Mesendoderm (in vitro differentiated cells): ENCODE measurements at regions not wholly inside any gene's neighbourhood (a gene's known extent, or its start where the extent isn't known, plus 50 kb on each side); places are given as distances from the start of the nearest gene placed in this dataset.

Experiments
- DNase-seq: peaks from one replicate; pipeline ENCODE4 v3.0.0; 2013
- H2AK5ac ChIP-seq: 2 replicates; pipeline ENCODE4 v1.6.1; 2013; ENCODE audit warnings: low read length, inconsistent platforms
- H2BK120ac ChIP-seq: 2 replicates; pipeline ENCODE4 v1.6.1; 2013; ENCODE audit warnings: low read depth, mild to moderate bottlenecking, low read length, moderate library complexity, mixed read lengths
- H2BK15ac ChIP-seq: replicated peaks from 2 replicates; pipeline ENCODE4 v1.6.1; 2013; ENCODE audit warnings: low read depth, mild to moderate bottlenecking, moderate library complexity
- H2BK5ac ChIP-seq: 2 replicates; pipeline ENCODE4 v1.6.1; 2013; ENCODE audit warnings: low read length, inconsistent platforms
- H3K18ac ChIP-seq: 2 replicates; pipeline ENCODE4 v1.6.1; 2013; ENCODE audit warnings: mild to moderate bottlenecking, low read length, mixed read lengths
- H3K23ac ChIP-seq: one replicate; pipeline ENCODE4 v1.6.1; 2013; ENCODE audit warnings: low read length
- H3K27ac ChIP-seq: 2 replicates; pipeline ENCODE4 v1.5.1; 2013; ENCODE audit warnings: low read depth, mild to moderate bottlenecking, inconsistent platforms, low read length, moderate library complexity
- H3K27me3 ChIP-seq: 2 replicates; pipeline ENCODE4 v1.6.1; 2013; ENCODE audit warnings: low read length, control low read depth, mild to moderate bottlenecking, inconsistent platforms; ENCODE audit not compliant: insufficient read depth, poor library complexity
- H3K36me3 ChIP-seq: 2 replicates; pipeline ENCODE4 v1.6.1; 2013; ENCODE audit warnings: low read length, inconsistent platforms; ENCODE audit not compliant: control insufficient read depth, insufficient read depth
- H3K4ac ChIP-seq: one replicate; pipeline ENCODE4 v1.6.1; 2013; ENCODE audit warnings: low read depth, mild to moderate bottlenecking, low read length, moderate library complexity
- H3K4me1 ChIP-seq: 2 replicates; pipeline ENCODE4 v1.6.1; 2013; ENCODE audit warnings: low read depth, low read length, inconsistent platforms; ENCODE audit not compliant: control insufficient read depth
- H3K4me2 ChIP-seq: 2 replicates; pipeline ENCODE4 v1.6.1; 2013; ENCODE audit warnings: low read length
- H3K4me3 ChIP-seq: 2 replicates; pipeline ENCODE4 v1.5.1; 2013; ENCODE audit warnings: mild to moderate bottlenecking, low read length
- H3K56ac ChIP-seq: one replicate; pipeline ENCODE4 v1.6.1; 2013; ENCODE audit warnings: low read length
- H3K79me1 ChIP-seq: 2 replicates; pipeline ENCODE4 v1.6.1; 2013; ENCODE audit warnings: low read length, inconsistent platforms
- H3K79me2 ChIP-seq: 2 replicates; pipeline ENCODE4 v1.6.1; 2013; ENCODE audit warnings: mild to moderate bottlenecking, low read length; ENCODE audit not compliant: control insufficient read depth, insufficient read depth
- H3K9ac ChIP-seq: 2 replicates; pipeline ENCODE4 v1.6.1; 2013; ENCODE audit warnings: low read length, inconsistent platforms
- H4K5ac ChIP-seq: one replicate; pipeline ENCODE4 v1.6.1; 2013; ENCODE audit warnings: low read length
- H4K8ac ChIP-seq: one replicate; pipeline ENCODE4 v1.6.1; 2013; ENCODE audit warnings: low read depth, mild to moderate bottlenecking, control low read depth, low read length, moderate library complexity
- WGBS: extraction: QIAGEN DNeasy Blood & Tissue Kit; methylation state at CpG from one replicate; pipeline ENCODE4 v1.1.7; 2013; ENCODE audit warnings: low lambda C conversion rate, missing lambda C conversion rate; ENCODE audit not compliant: insufficient coverage; ENCODE audit errors: extremely low coverage; 5-methylcytosine and 5-hydroxymethylcytosine counted together

DNA sequence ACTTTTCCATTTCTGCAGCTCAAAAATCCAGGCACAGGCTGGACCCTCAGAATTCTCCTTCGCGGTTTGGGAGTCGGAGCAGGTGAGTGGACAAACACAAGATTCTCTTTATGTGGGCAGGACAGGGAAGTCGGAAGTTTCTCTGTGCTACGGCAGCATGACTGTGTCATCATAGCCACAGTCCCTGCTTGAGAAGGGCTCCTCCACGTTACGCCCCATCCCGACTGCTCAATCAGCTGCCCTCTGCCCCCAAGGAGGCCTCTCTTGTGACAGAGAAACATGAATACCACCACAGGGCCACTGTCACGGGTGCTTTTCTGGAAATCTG is 89.0 kb upstream of the SHISAL1 start:
- Histone ChIP-seq H3K18ac (no peak overlapping the region), H3K79me1 (no peaks in the 10 kb centered on the region), H3K4me2 (no peak overlapping the region), H3K27me3 (no peaks in the 10 kb centered on the region), H3K4me3 (no peak overlapping the region), H2AK5ac (no peak overlapping the region), H4K5ac (no peak overlapping the region), H3K56ac (no peak overlapping the region), H3K23ac (no peak overlapping the region), H2BK15ac (no peak overlapping the region), H3K9ac (no peak overlapping the region), H3K36me3 (no peaks in the 10 kb centered on the region), H3K4me1 (no peaks in the 10 kb centered on the region), H2BK120ac (no peak overlapping the region), H2BK5ac (no peak overlapping the region), H3K79me2 (no peaks in the 10 kb centered on the region), H3K4ac (no peak overlapping the region), H4K8ac (no peak overlapping the region), H3K27ac (no peak overlapping the region)
- no CpG with 5 or more reads among the region's 9 CpGs for WGBS
- DNase-seq = no peak

DNA sequence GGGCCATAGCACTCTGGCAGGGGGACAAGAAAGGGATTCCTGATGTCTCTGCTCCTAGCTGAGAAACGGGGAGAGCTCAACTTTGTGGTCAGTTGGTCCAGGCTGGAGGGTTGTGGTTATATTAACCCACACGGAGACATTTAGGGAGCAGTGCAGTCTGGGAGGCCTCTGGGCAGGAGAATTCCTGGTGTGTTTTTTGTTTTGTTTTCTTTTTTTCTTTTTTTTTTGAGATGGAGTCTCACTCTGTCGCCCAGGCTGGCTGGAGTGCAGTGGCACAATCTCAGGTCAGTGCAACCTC is 88.0 kb upstream of the SHISAL1 start:
- H4K5ac ChIP-seq = no peak overlapping the region
- no CpG with 5 or more reads among the region's 3 CpGs for WGBS
- DNase-seq = no peak
- no peak overlapping the region for H3K9ac ChIP-seq
- no peak overlapping the region for H2BK5ac ChIP-seq
- H3K4me1 ChIP-seq = no peaks in the 10 kb centered on the region
- no peak overlapping the region for H3K18ac ChIP-seq
- no peak overlapping the region for H3K23ac ChIP-seq
- no peak overlapping the region for H2AK5ac ChIP-seq
- H3K4me2 ChIP-seq = no peak overlapping the region
- no peak overlapping the region for H3K56ac ChIP-seq
- H3K4me3 ChIP-seq = no peak overlapping the region
- no peak overlapping the region for H4K8ac ChIP-seq
- no peaks in the 10 kb centered on the region for H3K27me3 ChIP-seq
- no peak overlapping the region for H2BK120ac ChIP-seq
- H3K27ac ChIP-seq = no peak overlapping the region
- H3K79me1 ChIP-seq = no peaks in the 10 kb centered on the region
- H3K4ac ChIP-seq = no peak overlapping the region
- H3K79me2 ChIP-seq = no peaks in the 10 kb centered on the region
- H3K36me3 ChIP-seq = no peaks in the 10 kb centered on the region
- no peak overlapping the region for H2BK15ac ChIP-seq

DNA sequence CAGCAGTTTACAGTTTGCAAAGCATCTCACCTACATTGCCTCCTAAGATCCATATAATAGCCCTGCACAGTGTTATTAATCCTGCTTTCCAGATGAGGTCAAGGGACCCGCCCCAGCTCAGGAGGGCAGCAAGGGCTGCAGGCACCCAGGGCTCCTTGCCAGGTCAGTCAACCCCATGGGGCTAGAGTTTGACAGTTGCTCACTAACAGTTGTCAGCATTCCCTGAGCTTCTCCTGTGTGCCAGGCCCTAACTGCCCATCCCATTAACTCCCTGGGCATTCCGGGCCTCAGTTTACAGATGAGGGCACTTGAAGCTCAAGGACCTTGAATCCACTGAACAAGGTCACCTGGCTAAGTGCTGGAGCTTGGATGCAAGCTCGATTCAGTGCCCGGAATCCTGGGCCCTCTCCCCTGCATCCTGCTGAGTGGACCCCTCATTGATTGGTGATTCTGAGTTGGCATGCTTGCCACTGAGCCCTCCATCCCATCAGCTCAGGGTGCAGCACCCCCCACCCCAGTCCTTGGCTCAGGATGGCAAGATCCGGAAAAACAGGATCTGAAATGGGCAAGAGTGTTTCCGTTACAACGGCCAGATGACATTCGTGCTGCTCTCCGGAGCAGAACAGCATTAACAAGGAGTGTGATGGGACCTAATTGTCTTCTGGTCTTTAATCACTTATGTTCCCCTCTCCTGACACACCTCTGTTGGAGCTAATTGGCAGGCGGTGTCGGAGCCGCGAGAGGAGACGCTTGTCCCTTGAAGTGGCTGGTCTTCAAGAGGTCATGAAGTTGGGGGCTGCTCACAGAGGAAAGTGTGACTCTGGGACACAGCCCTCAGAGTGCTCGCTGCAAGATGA is 87.4 kb upstream of the SHISAL1 start:
- WGBS = no CpG with 5 or more reads among the region's 15 CpGs

DNA sequence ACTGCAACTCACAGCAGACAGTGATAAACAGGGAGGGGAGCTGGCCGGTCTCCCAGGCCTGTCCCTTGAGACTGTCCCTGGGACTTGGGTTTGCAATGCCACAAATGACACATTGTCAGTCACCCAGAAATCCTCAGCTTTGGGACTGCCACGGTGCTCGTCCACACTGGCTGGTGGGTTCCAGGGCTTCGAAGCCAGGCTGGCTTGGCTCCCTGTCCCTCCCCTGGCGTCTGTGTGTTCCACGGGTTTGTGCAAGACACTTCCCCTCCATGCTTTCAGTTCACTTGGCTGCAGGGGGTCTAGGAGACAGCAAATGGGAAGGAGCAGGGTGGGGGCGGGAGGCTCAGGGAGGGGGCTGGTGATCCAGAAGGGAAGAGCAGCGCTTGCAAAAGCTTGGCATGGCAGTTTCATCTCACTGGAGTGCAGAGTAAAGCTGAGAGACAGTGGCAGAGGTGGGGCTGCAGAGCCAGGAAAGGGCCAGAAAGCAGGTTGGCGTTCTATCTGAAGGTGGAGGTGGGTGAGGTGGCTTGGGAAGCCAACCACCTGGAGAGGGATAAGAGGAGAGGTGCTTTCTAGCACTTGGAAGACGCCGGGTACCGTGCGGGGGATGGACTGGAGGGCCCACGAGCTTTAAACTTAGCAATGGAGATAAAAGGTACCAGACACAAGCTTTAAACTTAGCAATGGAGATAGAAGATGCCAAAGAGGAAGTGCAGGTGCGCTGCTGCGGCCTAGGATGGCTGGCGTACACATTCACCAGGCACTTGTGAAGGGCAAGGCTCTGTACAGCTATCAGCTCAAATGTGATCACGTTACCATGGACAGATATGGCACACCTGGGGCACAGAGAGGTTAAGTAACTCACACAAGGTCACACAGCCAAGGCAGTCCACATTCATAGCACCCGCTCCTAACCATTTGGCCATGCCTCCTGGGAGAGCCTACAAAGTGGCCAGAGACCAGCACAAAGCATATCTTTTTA is 86.4 kb upstream of the SHISAL1 start:
- H3K4me3 ChIP-seq = no peak overlapping the region
- WGBS = no CpG with 5 or more reads among the region's 19 CpGs
- no peak overlapping the region for H2BK120ac ChIP-seq
- H4K8ac ChIP-seq = no peak overlapping the region
- H3K27ac ChIP-seq = no peak overlapping the region
- H2BK5ac ChIP-seq = no peak overlapping the region
- H3K4me1 ChIP-seq = no peaks in the 10 kb centered on the region
- H3K4me2 ChIP-seq = no peak overlapping the region
- no peaks in the 10 kb centered on the region for H3K27me3 ChIP-seq
- H3K23ac ChIP-seq = no peak overlapping the region
- H3K18ac ChIP-seq = no peak overlapping the region
- no peak overlapping the region for H3K56ac ChIP-seq
- H3K79me2 ChIP-seq = no peaks in the 10 kb centered on the region
- H4K5ac ChIP-seq = no peak overlapping the region
- no peak overlapping the region for H3K4ac ChIP-seq
- no peaks in the 10 kb centered on the region for H3K79me1 ChIP-seq
- no peak overlapping the region for H3K9ac ChIP-seq
- DNase-seq = no peak
- no peak overlapping the region for H2BK15ac ChIP-seq
- H3K36me3 ChIP-seq = no peaks in the 10 kb centered on the region
- no peak overlapping the region for H2AK5ac ChIP-seq

More for the DNA sequence above, 87.4 kb upstream of the SHISAL1 start:
- Histone ChIP-seq H3K4me2 (no peak overlapping the region), H2BK5ac (no peak overlapping the region), H3K18ac (no peak overlapping the region), H2BK120ac (no peak overlapping the region), H3K4me3 (no peak overlapping the region), H2AK5ac (no peak overlapping the region), H3K27me3 (no peaks in the 10 kb centered on the region), H3K79me1 (no peaks in the 10 kb centered on the region), H3K23ac (no peak overlapping the region), H4K5ac (no peak overlapping the region), H3K9ac (no peak overlapping the region), H4K8ac (no peak overlapping the region), H3K56ac (no peak overlapping the region), H3K27ac (no peak overlapping the region), H2BK15ac (no peak overlapping the region), H3K4ac (no peak overlapping the region), H3K4me1 (no peaks in the 10 kb centered on the region), H3K79me2 (no peaks in the 10 kb centered on the region), H3K36me3 (no peaks in the 10 kb centered on the region)
- DNase-seq = no peak

DNA sequence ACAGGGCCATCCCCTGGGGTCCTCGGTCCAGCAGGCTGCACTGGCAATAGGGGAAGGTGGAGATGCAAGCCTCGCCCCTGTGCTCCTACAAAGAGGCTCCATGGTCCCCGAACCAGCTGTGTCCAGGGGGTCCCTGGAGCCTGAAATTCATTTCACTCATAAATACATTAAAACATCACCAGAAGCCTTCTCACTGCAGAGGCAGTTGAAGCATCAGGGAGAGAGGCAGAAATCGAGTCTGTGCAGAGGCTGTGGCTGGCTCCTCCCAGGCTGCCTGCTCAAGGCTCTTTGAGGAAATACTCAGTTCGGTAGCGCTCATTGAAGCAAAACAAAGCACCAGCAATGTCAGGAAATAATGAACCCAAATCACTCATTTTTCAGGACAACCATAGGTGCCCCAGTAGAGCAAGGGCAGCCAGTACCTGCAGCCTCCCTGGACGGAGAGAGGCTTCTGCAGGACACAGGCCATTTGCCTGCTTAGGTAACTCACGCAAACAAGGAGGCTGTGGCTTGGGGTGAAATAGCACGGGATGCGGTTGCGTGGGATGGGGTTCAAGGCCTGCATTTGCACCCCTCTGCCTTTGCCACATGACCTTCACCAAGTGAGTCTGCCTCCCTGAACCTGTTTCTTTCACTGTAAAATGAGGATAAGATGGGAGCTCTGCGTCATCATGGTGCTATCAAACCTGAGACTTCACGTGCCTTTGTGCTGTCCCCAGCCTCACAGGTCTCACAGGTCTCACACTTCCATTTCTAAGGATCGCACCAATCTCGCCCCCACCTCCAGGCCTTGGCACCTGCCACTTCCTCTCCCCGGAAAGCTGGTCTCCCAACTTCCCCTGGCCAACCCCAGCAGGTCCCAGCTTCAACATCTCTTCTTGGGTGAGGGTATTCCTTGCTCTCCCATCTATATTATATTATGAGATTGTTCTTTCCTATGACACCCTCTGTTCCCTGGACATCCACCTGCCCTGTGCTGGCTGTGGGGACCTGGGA is 84.3 kb upstream of the SHISAL1 start:
- H3K4me2 ChIP-seq = no peak overlapping the region
- no peak for DNase-seq
- no peak overlapping the region for H3K18ac ChIP-seq
- no peak overlapping the region for H2AK5ac ChIP-seq
- H3K4me1 ChIP-seq = no peaks in the 10 kb centered on the region
- no peak overlapping the region for H4K8ac ChIP-seq
- WGBS = no CpG with 5 or more reads among the region's 16 CpGs
- H3K4me3 ChIP-seq = no peak overlapping the region
- H3K79me2 ChIP-seq = no peaks in the 10 kb centered on the region
- no peak overlapping the region for H2BK120ac ChIP-seq
- no peaks in the 10 kb centered on the region for H3K27me3 ChIP-seq
- no peak overlapping the region for H3K23ac ChIP-seq
- H3K4ac ChIP-seq = no peak overlapping the region
- H4K5ac ChIP-seq = no peak overlapping the region
- H3K56ac ChIP-seq = no peak overlapping the region
- no peak overlapping the region for H2BK15ac ChIP-seq
- no peak overlapping the region for H3K9ac ChIP-seq
- no peaks in the 10 kb centered on the region for H3K36me3 ChIP-seq
- H2BK5ac ChIP-seq = no peak overlapping the region
- H3K79me1 ChIP-seq = no peaks in the 10 kb centered on the region
- H3K27ac ChIP-seq = no peak overlapping the region
